Coronary artery (tissue), 2 donors: ENCODE measurements at regions not wholly inside any gene's neighbourhood (a gene's known extent, or its start where the extent isn't known, plus 50 kb on each side); places are given as distances from the start of the nearest gene placed in this dataset.

Experiments used
- DNase-seq: peaks from one replicate; pipeline ENCODE4 v3.0.0-alpha.2; 2017; ENCODE audit warnings: low spot score
- H3K27ac ChIP-seq, 2 donors: fragments of 200-600 bp; sonication (generic); one replicate each; pipeline ENCODE4 v1.5.1; 2016 to 2019
- H3K4me3 ChIP-seq: fragments of 200-600 bp; sonication (generic); 2 replicates; pipeline ENCODE4 v1.5.1; 2016; ENCODE audit warnings: mild to moderate bottlenecking, moderate library complexity
- TF ChIP-seq, protein P1 (sequence below): fragments of 200-600 bp; sonication (generic); IDR thresholded peaks from one replicate; pipeline ENCODE4 v1.5.1; 2019; ENCODE audit warnings: antibody characterized with exemption

DNA sequence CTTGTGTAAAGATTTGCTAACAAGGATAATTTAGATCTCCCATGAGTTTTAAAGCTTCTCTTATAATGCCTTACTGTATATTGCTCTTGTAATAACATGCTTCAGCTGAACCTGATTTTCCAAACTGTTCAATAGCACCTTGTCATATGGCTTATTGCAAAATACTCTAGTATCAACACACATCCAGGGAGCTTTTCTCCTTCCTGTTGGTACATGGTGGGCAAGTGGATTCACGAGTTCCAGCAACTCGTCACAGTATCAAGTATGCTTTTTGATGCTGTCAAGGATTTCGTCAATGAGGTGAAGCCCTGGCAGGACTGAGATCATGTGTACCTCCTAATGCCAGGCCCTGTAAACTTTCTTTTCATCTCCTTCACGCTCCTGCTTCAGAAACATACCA lies 59.5 kb upstream of the ITPRID2 start:
- no peak for DNase-seq
- H3K27ac ChIP-seq = no peak overlapping the region
- H3K4me3 ChIP-seq = no peak overlapping the region
- TF ChIP-seq, protein P1, sequence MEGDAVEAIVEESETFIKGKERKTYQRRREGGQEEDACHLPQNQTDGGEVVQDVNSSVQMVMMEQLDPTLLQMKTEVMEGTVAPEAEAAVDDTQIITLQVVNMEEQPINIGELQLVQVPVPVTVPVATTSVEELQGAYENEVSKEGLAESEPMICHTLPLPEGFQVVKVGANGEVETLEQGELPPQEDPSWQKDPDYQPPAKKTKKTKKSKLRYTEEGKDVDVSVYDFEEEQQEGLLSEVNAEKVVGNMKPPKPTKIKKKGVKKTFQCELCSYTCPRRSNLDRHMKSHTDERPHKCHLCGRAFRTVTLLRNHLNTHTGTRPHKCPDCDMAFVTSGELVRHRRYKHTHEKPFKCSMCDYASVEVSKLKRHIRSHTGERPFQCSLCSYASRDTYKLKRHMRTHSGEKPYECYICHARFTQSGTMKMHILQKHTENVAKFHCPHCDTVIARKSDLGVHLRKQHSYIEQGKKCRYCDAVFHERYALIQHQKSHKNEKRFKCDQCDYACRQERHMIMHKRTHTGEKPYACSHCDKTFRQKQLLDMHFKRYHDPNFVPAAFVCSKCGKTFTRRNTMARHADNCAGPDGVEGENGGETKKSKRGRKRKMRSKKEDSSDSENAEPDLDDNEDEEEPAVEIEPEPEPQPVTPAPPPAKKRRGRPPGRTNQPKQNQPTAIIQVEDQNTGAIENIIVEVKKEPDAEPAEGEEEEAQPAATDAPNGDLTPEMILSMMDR = no peak

DNA sequence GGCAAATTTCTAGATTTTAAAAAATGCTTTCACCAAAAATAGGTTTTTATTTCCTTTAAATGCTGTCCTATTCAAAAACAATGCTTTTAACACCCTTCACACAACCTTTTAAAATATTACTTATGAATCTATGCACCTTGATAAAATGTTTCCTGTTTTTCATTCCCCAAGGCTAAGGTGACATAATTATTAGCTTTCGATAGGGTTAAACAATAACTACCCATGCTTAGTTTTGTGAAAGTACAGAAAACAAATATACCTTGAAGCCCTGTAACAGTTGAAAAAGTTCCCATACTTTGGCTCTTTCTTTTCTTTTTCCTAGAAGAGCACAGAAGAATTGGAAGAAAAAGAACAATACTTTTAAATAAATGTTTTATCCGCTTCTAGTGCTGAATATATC lies 54.9 kb upstream of the ITPRID2 start:
- Histone ChIP-seq H3K4me3 (no peak overlapping the region), H3K27ac (no peak overlapping the region)
- TF ChIP-seq, protein P1 = no peak
- DNase-seq = no peak

DNA sequence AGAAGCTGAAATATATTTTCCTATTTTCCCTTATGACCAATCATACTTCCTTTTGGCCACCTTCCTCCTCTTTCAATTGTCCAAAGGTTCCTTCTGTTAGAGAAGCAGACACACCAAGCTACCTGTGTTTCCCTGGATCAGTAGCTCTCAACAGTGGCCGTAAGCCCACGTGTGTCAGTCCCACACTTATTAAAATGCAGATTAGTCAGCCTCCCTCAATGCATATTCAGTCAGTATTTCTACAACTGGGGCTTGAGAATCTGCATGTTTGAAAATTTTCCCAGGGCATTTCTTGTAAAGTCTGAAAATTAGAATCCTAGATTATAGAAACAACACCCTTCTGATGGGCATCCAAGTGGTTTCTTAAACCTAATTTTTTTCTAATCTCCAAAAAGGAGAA lies 54.0 kb upstream of the ITPRID2 start:
- TF ChIP-seq, protein P1 = no peak
- no peak for DNase-seq
- Histone ChIP-seq H3K4me3 (no peak overlapping the region), H3K27ac (no peak overlapping the region)

DNA sequence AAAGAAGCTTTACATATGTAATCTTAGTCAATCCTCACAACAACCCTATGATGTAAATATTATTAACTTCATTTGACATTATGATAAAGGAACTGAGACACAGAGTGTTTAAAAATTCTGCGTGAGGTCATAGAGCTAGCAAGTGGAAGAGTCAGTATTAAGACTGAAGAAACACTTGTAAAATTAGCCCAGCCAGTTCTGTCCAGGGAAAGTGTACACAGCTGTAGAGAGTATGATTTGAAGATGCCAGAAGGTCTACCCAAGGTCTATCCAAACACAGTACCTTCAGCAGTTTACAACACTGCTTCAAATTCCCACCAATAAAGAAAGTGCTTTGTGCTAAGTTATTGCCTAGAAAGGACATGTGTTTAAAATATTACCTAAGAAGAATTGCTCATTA lies 51.7 kb upstream of the ITPRID2 start:
- TF ChIP-seq, protein P1 = no peak
- Histone ChIP-seq H3K27ac (no peak overlapping the region), H3K4me3 (no peak overlapping the region)
- DNase-seq = no peak

DNA sequence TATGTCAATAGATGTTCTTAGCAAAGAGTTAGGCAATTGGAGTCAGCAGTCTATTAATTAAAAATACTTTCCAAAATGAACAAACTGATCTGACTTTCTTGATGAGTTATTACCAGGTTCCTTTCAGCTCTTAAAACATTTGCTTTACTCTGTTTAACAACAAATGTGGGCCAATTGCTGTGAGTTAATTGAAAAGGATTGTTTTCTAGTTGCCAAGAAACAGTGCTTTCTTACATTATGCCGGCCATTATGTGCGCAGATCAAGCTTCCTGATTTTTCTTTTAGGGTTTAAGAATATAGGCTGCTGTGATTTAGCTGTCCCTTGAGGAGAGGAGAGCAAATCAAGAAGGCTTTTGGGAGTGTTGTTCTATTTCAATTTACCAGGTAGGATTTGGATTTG lies 50.5 kb upstream of the ITPRID2 start:
- Histone ChIP-seq H3K27ac (no peak overlapping the region), H3K4me3 (no peak overlapping the region)
- no peak for DNase-seq
- TF ChIP-seq, protein P1 = no peak
